Naive thymus-derived CD4-positive, alpha-beta T cell (primary cell): ENCODE measurements at regions not wholly inside any gene's neighbourhood (a gene's known extent, or its start where the extent isn't known, plus 50 kb on each side); places are given as distances from the start of the nearest gene placed in this dataset.

Source experiments
- ATAC-seq: fragments of 150-1000 bp; cut with Tn5 transposase; 2 replicates; pipeline ENCODE4 v1.10.0; 2021; ENCODE audit warnings: mild to moderate bottlenecking, moderate library complexity
- CTCF ChIA-PET: fragments of 350-600 bp; sonication (Branson Sonifier 250); formaldehyde crosslinking; loops from one replicate; lab custom pipeline; 2021; ENCODE audit warnings: antibody characterized with exemption; lab: Charles Lee
- POLR2A ChIA-PET: fragments of 350-600 bp; sonication (Branson Sonifier 250); formaldehyde crosslinking; loops from one replicate; lab custom pipeline; 2021; ENCODE audit warnings: antibody characterized with exemption, inconsistent platforms; lab: Charles Lee
- DNase-seq, 9 donors: peaks; one replicate each; pipeline versions ENCODE4 v3.0.0 to v3.0.0-alpha.2; 2020 to 2022; ENCODE audit warnings: mixed read lengths in 1 of 9
- H3K27ac ChIP-seq: one replicate; pipeline ENCODE4 v1.7.0; 2013; ENCODE audit warnings: mild to moderate bottlenecking, low read depth, low read length, moderate library complexity
- H3K27me3 ChIP-seq, 2 donors: one replicate each; pipeline ENCODE4 v1.7.0; 2013; ENCODE audit warnings: low read length in 2 of 2, mild to moderate bottlenecking in 2 of 2, moderate library complexity in 2 of 2; ENCODE audit not compliant: control insufficient read depth in 2 of 2, insufficient read depth in 2 of 2
- H3K36me3 ChIP-seq, 3 experiments: 1 replicate in 2 of 3; 2 replicates in 1 of 3; pipeline ENCODE4 v1.7.0; 2013; ENCODE audit warnings: low read length in 3 of 3, mild to moderate bottlenecking in 3 of 3, moderate library complexity in 1 of 3; ENCODE audit not compliant: insufficient read depth in 3 of 3, control insufficient read depth in 2 of 3
- H3K4me1 ChIP-seq, 2 donors: one replicate each; pipeline ENCODE4 v1.7.0; 2013; ENCODE audit warnings: low read length in 2 of 2, mild to moderate bottlenecking in 2 of 2, moderate library complexity in 1 of 2; ENCODE audit not compliant: control insufficient read depth in 2 of 2, insufficient read depth in 2 of 2
- H3K4me3 ChIP-seq: 2 replicates; pipeline ENCODE4 v1.7.0; 2013; ENCODE audit warnings: mild to moderate bottlenecking, low read length
- H3K9me3 ChIP-seq, 3 experiments: 1 replicate in 2 of 3; 2 replicates in 1 of 3; pipeline ENCODE4 v1.7.0; 2013; ENCODE audit warnings: low read length in 3 of 3; ENCODE audit not compliant: control insufficient read depth in 2 of 3
- H3K27ac Mint-ChIP-seq, 9 donors: one replicate each; pipeline ENCODE4 v1.8.0; 2020 to 2022; ENCODE audit warnings: mixed read lengths in 9 of 9, mild to moderate bottlenecking in 8 of 9, moderate library complexity in 5 of 9, inconsistent platforms in 2 of 9
- H3K27me3 Mint-ChIP-seq, 5 donors: one replicate each; pipeline ENCODE4 v1.8.0; 2021 to 2022; ENCODE audit warnings: mixed read lengths in 5 of 5, mild to moderate bottlenecking in 1 of 5
- H3K36me3 Mint-ChIP-seq, 5 donors: one replicate each; pipeline ENCODE4 v1.8.0; 2020 to 2022; ENCODE audit warnings: mixed read lengths in 5 of 5, mild to moderate bottlenecking in 3 of 5, inconsistent platforms in 1 of 5
- H3K4me1 Mint-ChIP-seq, 7 donors: one replicate each; pipeline ENCODE4 v1.8.0; 2020 to 2022; ENCODE audit warnings: mixed read lengths in 7 of 7, mild to moderate bottlenecking in 3 of 7, inconsistent platforms in 1 of 7
- H3K4me3 Mint-ChIP-seq, 10 donors: one replicate each; pipeline ENCODE4 v1.8.0; 2020 to 2022; ENCODE audit warnings: mild to moderate bottlenecking in 10 of 10, mixed read lengths in 10 of 10, moderate library complexity in 6 of 10, inconsistent platforms in 2 of 10
- H3K9me3 Mint-ChIP-seq, 11 donors: one replicate each; pipeline ENCODE4 v1.8.0; 2020 to 2022; ENCODE audit warnings: mixed read lengths in 11 of 11, mild to moderate bottlenecking in 4 of 11, inconsistent platforms in 1 of 11, moderate library complexity in 1 of 11
- intact Hi-C, 2 donors: fragments of 100-400 bp; cut with micrococcal nuclease; formaldehyde crosslinking; loops; one replicate each; pipeline ENCODE4 v1.15.1; 2023

DNA sequence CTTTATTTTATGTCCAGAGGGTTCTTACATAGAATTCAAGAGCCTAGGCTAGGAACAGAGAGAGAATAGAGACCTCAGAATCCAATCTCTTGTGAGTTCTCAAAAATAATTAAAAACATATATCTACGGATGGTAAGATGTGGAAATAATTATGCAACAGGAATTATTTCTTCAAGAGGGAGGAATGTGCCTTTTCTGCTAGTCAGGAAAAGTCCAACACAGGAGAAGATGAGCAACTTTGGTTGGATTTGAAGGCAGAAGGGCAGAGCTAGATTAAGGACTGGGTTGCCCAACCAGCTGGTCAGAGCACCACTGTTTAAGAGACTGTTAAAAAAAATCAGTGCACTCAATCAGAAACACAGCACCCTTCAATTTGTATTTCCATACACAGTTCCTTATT, 365.5 kb downstream of the ETNK1 start:
- ATAC-seq (no peak), DNase-seq (no peak)
- Histone ChIP-seq H3K9me3 (no peaks in the 10 kb centered on the region), H3K36me3 (no peaks in the 10 kb centered on the region), H3K27me3 (no peaks in the 10 kb centered on the region), H3K27ac (no peak overlapping the region), H3K4me1 (no peaks in the 10 kb centered on the region), H3K4me3 (no peak overlapping the region)
- H3K4me3 Mint-ChIP-seq = no peak overlapping the region
- no peaks in the 10 kb centered on the region for H3K4me1 Mint-ChIP-seq
- POLR2A ChIA-PET = no interaction called here
- CTCF ChIA-PET = no interaction called here
- H3K27ac Mint-ChIP-seq = no peak overlapping the region
- H3K9me3 Mint-ChIP-seq = peaks cover 0 to 3% (median 0%) of the 10 kb centered on the region in 11 donors
- peaks cover 0 to 4% (median 0%) of the 10 kb centered on the region in 5 donors for H3K27me3 Mint-ChIP-seq
- intact Hi-C loops = no loop called here
- no peaks in the 10 kb centered on the region for H3K36me3 Mint-ChIP-seq

DNA sequence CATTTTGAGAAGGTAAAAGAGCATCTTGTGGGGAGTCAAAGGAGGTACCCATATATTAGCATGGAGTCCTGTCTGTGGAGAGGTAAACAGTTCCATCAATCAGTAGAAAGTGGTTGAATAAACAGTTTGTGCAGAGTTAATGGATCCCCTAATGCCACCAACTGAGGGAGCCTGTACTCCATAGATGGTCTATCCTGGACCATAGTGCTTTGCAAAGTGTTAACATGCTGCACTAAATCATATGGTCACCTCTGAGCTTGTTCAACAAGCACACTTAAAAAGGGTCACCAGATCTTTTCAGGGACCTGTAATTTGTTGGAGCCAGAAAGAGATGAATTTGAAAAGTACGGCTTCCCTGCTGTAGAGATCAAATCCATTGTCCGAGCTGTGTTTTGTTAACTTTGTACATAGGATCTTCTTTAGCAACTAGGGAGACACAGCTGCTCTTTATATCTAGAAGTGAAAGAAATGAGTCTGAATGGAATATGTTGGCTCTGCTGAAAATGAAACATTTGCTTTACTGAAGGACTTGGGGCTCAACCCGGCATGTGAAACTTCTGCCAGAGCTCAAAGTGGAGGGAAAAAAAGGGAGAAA, 366.4 kb downstream of the ETNK1 start:
- POLR2A ChIA-PET = no interaction called here
- Histone ChIP-seq H3K27me3 (no peaks in the 10 kb centered on the region), H3K4me3 (no peak overlapping the region), H3K27ac (no peak overlapping the region), H3K4me1 (no peaks in the 10 kb centered on the region), H3K9me3 (no peaks in the 10 kb centered on the region), H3K36me3 (no peaks in the 10 kb centered on the region)
- Mint-ChIP-seq H3K36me3 (no peaks in the 10 kb centered on the region), H3K27ac (no peak overlapping the region), H3K4me1 (no peaks in the 10 kb centered on the region), H3K4me3 (no peak overlapping the region), H3K27me3 (peaks cover 0 to 4% (median 0%) of the 10 kb centered on the region in 5 donors), H3K9me3 (peaks cover 0 to 3% (median 0%) of the 10 kb centered on the region in 11 donors)
- CTCF ChIA-PET = no interaction called here
- ATAC-seq (no peak), DNase-seq (no peak)
- intact Hi-C loops = no loop called here

DNA sequence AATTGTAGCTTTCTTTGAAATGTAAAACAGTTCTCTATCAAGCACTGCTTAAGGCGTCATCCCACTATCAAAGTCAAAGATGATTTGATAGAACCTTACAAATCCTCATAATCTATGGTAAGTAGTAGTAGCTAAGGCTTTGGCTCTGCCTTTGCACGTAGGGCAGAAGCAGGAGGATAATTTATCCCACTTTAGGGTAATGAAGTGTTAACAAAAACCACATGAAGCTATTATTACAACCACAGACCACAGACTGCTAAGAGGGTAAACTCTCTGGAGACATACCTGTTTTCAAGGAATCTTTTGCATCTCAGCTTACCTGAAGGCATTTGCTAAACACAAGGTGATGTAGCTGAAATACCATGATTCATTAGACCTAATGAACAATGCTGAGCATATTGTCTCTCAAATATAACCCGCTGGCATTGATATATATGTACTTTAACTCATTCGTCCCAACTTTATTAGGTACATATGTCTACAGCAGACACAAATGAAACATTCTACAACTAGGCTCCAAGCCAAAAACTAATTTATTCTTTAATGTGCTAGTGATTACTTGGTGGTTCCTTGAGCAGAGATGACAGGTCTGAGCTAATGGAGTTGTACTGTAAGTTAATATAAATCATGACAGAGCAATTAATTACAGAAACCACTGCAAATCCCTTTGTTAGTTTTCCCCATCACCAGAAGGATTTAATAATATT, 368.8 kb downstream of the ETNK1 start:
- DNase-seq (no peak), ATAC-seq (no peak)
- POLR2A ChIA-PET = interaction anchor here (0.5 kb wide), 1 partner anchor 14 kb away, joined by 3 read pairs; no protein-coding TSS in a partner anchor
- H3K4me1 Mint-ChIP-seq = no peaks in the 10 kb centered on the region
- Histone ChIP-seq H3K27me3 (no peaks in the 10 kb centered on the region), H3K9me3 (no peaks in the 10 kb centered on the region), H3K4me3 (no peak overlapping the region), H3K36me3 (no peaks in the 10 kb centered on the region), H3K4me1 (no peaks in the 10 kb centered on the region), H3K27ac (no peak overlapping the region)
- H3K9me3 Mint-ChIP-seq = peaks cover 0 to 7% (median 3%) of the 10 kb centered on the region in 11 donors
- peaks cover 0 to 4% (median 0%) of the 10 kb centered on the region in 5 donors for H3K36me3 Mint-ChIP-seq
- H3K4me3 Mint-ChIP-seq = no peak overlapping the region
- no peak overlapping the region for H3K27ac Mint-ChIP-seq
- intact Hi-C loops = no loop called here
- CTCF ChIA-PET = no interaction called here
- peaks cover 0 to 4% (median 0%) of the 10 kb centered on the region in 5 donors for H3K27me3 Mint-ChIP-seq

- peaks cover 0 to 5% (median 0%) of the 10 kb centered on the region in 5 donors for H3K27me3 Mint-ChIP-seq
- no peak for ATAC-seq
- POLR2A ChIA-PET = no interaction called here
- Histone ChIP-seq H3K4me3 (no peak overlapping the region), H3K9me3 (no peaks in the 10 kb centered on the region), H3K36me3 (no peaks in the 10 kb centered on the region), H3K27ac (no peak overlapping the region), H3K27me3 (no peaks in the 10 kb centered on the region), H3K4me1 (no peaks in the 10 kb centered on the region)
- H3K36me3 Mint-ChIP-seq = peaks cover 0 to 4% (median 0%) of the 10 kb centered on the region in 5 donors
- CTCF ChIA-PET = no interaction called here
- DNase-seq = no peak
- intact Hi-C loops = no loop called here
- peaks cover 0 to 7% (median 3%) of the 10 kb centered on the region in 11 donors for H3K9me3 Mint-ChIP-seq
- H3K27ac Mint-ChIP-seq = no peak overlapping the region
- H3K4me1 Mint-ChIP-seq = no peaks in the 10 kb centered on the region
- no peak overlapping the region for H3K4me3 Mint-ChIP-seq
Measured at GRCh38 chr12:22994316-22994675, 369.3 kb downstream of the ETNK1 start.

DNA sequence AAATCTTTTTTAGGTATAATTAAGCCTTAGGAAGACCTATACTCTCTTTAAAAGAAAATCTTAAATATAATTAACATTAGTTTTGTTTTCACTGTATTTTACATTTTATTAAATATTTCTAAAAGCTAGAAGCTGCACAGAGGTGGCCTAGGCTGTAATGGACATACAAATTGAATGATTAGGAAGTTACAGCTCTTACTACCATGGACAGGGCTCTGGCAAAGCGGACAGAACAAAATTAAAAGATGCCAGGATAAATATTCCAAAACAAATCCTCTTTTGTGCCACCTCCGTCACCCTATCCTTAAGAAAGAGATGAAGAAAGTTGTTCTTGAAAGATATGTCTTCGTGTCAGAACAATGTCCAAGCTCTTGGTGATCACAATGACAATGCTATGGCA, 376.5 kb downstream of the ETNK1 start:
- H3K4me1 ChIP-seq = no peaks in the 10 kb centered on the region
- H3K27me3 ChIP-seq = no peaks in the 10 kb centered on the region
- peaks cover 0 to 8% (median 2%) of the 10 kb centered on the region in 11 donors for H3K9me3 Mint-ChIP-seq
- ChIA-PET POLR2A (no interaction called here), CTCF (no interaction called here)
- no peaks in the 10 kb centered on the region for H3K4me1 Mint-ChIP-seq
- H3K27ac ChIP-seq = no peak overlapping the region
- H3K36me3 ChIP-seq = no peaks in the 10 kb centered on the region
- intact Hi-C loops = no loop called here
- peaks cover 0 to 6% (median 0%) of the 10 kb centered on the region in 5 donors for H3K27me3 Mint-ChIP-seq
- no peaks in the 10 kb centered on the region for H3K9me3 ChIP-seq
- DNase-seq (no peak), ATAC-seq (no peak)
- no peak overlapping the region for H3K27ac Mint-ChIP-seq
- H3K4me3 Mint-ChIP-seq = no peak overlapping the region
- peaks cover 0 to 4% (median 0%) of the 10 kb centered on the region in 5 donors for H3K36me3 Mint-ChIP-seq
- H3K4me3 ChIP-seq = no peak overlapping the region

- Mint-ChIP-seq H3K27me3 (peaks cover 0 to 6% (median 0%) of the 10 kb centered on the region in 5 donors), H3K36me3 (peaks cover 0 to 4% (median 0%) of the 10 kb centered on the region in 5 donors), H3K4me1 (no peaks in the 10 kb centered on the region), H3K4me3 (no peak overlapping the region), H3K27ac (no peak overlapping the region), H3K9me3 (peaks cover 0 to 8% (median 2%) of the 10 kb centered on the region in 11 donors)
- no peak overlapping the region for H3K27ac ChIP-seq
- H3K4me1 ChIP-seq = no peaks in the 10 kb centered on the region
- intact Hi-C loops = no loop called here
- H3K27me3 ChIP-seq = no peaks in the 10 kb centered on the region
- no peaks in the 10 kb centered on the region for H3K9me3 ChIP-seq
- H3K4me3 ChIP-seq = no peak overlapping the region
- no peak for DNase-seq
- ChIA-PET POLR2A (no interaction called here), CTCF (no interaction called here)
- no peaks in the 10 kb centered on the region for H3K36me3 ChIP-seq
- no peak for ATAC-seq
Measured at GRCh38 chr12:23002381-23002780, 377.4 kb downstream of the ETNK1 start.
